Right renal pelvis (tissue), 4 donors: ENCODE measurements at regions not wholly inside any gene's neighbourhood (a gene's known extent, or its start where the extent isn't known, plus 50 kb on each side); places are given as distances from the start of the nearest gene placed in this dataset.
A peak's percentile ranks its signal among the peaks of the same experiment; 100 is the strongest.

Experiments
- DNase-seq, 4 donors: peaks; one replicate each; pipeline ENCODE4 v3.0.0-alpha.2; 2013; ENCODE audit warnings: low read depth in 4 of 4, low spot score in 3 of 4, missing footprints in 1 of 4

DNA sequence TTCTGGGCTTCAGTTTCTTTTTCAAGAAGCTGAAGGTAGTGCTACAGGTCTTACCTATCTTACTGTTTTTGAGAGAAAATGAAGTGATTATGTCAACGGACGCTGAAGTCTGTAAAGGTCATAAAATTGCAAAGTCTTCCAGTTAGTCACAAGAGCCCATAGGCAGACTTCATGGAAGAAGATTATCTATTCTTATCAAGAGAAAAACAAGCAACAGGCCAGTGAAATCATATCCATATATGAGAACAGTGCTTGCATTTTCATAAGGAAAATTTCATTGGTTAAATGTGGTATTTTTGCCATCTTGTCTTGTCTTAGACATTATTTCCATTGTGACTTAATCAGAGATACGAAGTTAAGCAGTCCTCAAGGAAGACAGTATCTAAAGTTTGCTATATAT lies 412.7 kb upstream of the SEL1L start:
- DNase-seq = no peak

DNA sequence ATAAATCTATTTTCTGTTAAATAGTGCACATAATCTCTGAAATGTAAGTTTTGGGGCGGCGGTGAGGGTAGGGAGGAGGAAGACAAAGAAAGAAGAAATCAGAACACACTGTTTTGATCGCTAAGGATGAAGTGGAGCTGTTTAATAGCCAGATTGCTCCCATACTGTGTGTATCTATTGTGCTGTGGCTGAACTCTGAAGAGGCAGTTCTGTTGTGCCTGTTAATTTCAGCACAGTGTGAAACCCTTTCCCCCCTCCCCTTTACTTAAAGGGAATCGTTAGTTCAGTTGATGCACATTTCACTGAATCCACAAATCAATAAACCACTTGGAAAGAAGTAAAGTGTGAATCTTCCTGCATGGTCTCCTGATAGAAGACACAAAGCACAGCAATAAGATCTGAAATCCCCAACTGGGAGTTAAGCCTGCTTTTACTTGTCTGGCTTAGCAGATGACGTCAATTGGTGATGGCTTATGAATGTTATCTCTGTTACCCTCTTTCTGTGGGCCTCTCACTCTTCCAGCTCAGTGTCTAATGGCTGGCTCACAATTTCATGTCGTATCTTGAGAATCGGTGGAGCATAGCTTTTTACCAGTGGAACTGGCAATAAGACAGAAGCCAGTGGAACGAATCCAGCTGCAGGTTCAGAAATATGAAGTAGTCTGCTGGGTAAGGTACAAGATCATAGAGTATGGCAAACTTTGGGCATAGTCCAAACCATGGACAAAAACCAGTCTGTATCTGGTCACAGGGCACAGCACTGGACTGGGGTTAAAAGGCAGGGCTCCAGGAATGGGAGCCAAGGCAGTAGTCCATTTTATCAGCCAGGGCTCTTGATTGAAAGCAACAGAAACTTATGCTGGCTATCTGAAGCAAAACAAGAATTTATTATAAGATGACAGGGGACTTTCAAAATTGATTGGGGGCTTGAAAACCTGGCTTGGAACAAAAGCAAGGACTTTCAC lies 413.5 kb upstream of the SEL1L start:
- DNase-seq = no peak

- DNase-seq = no peak
These were observed 419.3 kb upstream of the SEL1L start for GRCh38 chr14:81952917-81953316.

GRCh38 chr14:81953419-81953818 lies 419.8 kb upstream of the SEL1L start:
- no peak for DNase-seq

GRCh38 chr14:81955123-81955522 lies 421.5 kb upstream of the SEL1L start:
- no peak for DNase-seq

DNA sequence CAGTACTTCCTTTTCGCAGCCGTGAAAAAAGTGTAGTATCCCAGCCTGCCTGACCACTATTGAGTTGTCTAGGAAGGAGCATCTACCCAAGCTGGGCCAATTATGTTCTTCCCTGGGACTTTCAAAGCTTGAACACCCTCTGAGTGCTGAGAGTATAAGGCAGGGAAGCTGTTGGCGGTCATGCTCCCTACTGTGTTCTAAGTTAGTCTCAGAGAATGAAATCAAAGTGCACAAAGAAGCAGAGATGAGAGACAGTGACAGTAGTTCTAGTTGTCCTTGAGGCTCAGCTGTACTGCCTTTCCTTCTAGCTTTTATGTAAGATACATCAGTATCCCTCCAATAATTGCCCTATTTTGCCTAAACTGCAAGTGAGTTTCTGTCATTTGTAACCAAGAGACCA lies 427.1 kb upstream of the SEL1L start:
- no peak for DNase-seq

GRCh38 chr14:81963846-81964245 lies 430.2 kb upstream of the SEL1L start:
- DNase-seq = no peak

DNA sequence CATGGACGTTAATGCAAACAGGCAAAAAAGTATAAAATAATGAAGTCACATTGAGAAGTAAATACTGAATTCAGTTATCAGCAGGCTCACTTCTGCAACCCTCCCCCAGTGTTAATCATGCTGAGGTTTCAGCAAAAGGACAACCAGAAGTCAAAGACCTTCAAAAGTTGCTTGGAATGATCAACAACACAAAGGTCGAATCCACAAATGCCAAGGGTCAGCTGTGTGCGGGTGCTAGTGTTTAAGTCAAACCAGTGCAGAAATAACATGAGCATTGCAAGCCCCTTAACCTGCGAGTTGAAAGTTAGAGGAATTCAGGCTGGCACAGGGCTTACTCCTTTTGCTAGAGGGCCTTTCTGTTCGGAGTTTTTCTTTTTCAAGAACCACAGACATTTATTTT lies 436.7 kb upstream of the SEL1L start:
- DNase-seq = no peak

- no peak for DNase-seq
These were observed 438.3 kb upstream of the SEL1L start for GRCh38 chr14:81971911-81972310.

DNA sequence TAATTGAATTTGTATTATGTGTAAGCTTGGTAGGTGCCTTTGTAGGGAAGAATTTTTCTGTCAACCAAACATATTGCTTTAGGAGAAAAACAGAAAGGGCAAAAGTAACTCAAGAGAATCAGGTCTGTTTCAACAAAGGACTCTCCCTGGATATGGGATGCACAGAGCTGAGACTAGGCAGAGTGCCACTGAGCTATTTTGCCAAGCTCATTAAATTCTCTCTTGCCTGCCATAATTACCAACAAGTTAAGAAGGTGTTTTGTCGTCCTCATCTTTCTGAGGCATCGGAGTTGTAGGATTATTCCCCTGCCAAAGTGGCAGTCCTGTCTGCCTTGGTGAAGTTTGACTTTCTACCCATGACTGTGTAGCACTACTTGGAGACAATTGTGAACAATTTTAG lies 438.9 kb upstream of the SEL1L start:
- DNase-seq = no peak

- DNase-seq = no peak
These were observed 440.9 kb upstream of the SEL1L start for GRCh38 chr14:81974543-81974942.

DNA sequence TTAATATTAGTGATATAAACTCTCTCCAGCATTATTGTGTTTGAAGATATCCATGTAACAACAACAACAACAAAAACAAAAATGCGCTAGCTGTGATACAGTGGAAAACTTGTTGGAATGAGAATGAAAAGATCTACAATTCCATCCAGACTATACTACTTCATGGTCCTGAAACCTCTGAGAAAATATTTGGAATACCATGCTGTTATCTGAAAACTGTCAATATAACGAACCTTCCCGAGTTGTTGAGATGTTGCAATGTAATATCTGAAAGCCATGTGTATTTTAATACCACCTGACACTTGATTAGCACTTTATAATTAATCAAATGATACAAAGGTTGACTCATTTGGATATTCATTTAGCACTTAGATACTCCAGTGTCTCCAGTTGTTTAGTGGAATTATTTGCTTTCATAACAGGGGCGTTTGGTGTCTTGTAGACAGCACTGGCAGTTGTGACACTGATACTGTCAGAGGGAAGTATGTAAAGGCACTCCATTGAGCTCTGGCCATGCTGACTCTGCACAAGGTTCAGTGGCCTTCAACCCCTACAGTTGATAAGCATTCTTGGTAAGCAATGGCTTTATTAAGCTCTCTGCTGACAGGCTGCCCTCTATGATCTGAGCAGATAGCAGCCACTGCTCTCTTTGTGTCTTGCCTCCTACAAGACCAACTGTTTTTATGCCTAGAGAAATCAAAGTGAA lies 447.1 kb upstream of the SEL1L start:
- no peak for DNase-seq

GRCh38 chr14:81981307-81981675 lies 447.6 kb upstream of the SEL1L start:
- no peak for DNase-seq

GRCh38 chr14:81982046-81982445 lies 448.4 kb upstream of the SEL1L start:
- no peak for DNase-seq

- DNase-seq = no peak
These were observed 452.4 kb upstream of the SEL1L start for GRCh38 chr14:81986005-81986404.

GRCh38 chr14:81989211-81989610 lies 455.6 kb upstream of the SEL1L start:
- DNase-seq = no peak

DNA sequence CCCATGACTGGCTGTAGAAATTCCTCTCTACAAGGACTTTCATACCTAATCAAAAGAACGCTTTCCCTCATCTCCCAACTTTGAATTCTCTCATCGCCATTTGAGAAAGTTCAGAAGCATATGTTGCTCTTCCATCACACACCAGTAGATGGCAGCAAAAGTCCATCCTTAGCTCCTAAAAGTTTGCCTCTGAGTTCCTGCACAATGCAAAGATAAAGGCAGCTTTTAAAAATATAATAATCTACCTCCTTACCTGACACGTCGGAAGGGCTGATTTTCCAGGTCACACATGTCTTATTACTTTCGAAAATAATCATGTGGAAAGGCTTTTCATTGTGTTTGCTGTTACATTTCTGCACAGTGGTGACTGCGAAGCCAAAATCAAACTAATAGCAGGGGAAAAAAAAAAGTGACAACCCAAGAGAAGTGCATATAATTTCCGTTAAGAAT lies 456.7 kb upstream of the SEL1L start:
- DNase-seq = peak; percentile 51 to 68 (median 60)

GRCh38 chr14:81991998-81992397 lies 458.3 kb upstream of the SEL1L start:
- no peak for DNase-seq

GRCh38 chr14:81993432-81993831 lies 459.8 kb upstream of the SEL1L start:
- DNase-seq = no peak

DNA sequence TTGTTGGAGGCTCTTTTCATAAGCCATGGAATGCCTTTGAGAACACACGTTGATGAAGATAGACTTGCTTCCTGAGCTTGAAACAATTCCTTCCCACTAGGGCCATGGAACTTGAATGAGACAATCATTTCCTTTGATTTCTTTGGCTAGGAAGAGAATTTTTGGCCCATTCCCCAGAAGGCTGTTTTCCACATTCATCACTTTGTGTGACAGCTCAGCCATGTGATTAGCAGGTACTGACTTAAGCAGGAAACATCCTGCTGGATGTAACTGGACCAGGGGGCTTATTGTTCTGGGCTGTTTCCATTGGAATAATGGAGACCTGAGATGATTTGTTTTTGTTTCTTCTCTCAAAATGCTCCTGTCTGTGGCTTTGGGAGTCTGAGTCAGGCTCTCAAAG lies 469.8 kb upstream of the SEL1L start:
- DNase-seq = no peak

DNA sequence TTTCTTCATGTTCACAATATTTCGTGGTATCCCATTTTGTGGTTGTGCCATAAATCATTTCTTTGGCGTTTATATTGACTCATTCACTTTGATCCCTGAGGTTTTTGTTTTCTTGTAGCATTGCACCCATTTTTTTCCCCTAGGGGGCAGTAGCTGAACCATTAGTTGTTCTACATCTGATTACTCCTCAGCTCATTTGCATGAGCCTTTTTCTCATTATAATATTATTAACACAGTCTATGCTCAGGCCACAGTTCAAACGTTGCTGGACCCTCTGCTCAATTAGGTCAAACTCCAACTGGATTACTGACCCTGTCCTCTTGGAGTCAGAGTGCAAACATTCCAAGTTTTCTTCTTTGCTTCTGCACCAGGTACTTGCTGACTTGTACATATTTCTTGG lies 475.4 kb upstream of the SEL1L start:
- no peak for DNase-seq

DNA sequence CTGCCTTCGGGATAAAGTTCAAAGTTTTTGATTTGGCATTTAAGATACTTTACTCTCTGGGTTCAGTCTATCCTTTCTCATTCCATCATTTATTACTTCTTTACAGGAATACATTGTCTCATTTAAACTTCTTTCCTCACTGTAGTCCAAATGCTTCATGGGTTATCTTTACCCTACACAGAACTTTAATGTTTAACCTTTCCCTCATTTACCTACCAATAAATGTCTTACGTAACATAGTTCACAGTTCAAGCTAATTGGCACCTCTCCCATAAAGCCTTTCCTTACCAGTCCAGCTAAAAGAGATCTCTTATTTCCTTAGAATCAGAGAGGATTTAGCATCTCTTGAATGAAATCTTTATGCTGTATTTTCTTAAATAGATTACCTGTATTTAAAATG lies 476.3 kb upstream of the SEL1L start:
- no peak for DNase-seq
